H9 (cell line): ENCODE measurements at regions not wholly inside any gene's neighbourhood (a gene's known extent, or its start where the extent isn't known, plus 50 kb on each side); places are given as distances from the start of the nearest gene placed in this dataset.

Experiments used
- DNase-seq: peaks from one replicate; pipeline ENCODE4 v3.0.0-alpha.2; 2017
- H2AFZ ChIP-seq: one replicate; pipeline ENCODE4 v1.6.1; 2013; ENCODE audit warnings: mild to moderate bottlenecking, low read length, control low read depth, moderate library complexity
- H2AK5ac ChIP-seq: 2 replicates; pipeline ENCODE4 v1.6.1; 2013; ENCODE audit warnings: low read length, control low read depth, mixed read lengths; ENCODE audit not compliant: insufficient read length
- H2BK120ac ChIP-seq: one replicate; pipeline ENCODE4 v1.6.1; 2013; ENCODE audit warnings: low read depth, mild to moderate bottlenecking, low read length, control low read depth, inconsistent platforms; ENCODE audit not compliant: poor library complexity, severe bottlenecking
- H2BK12ac ChIP-seq: 2 replicates; pipeline ENCODE4 v1.6.1; 2013; ENCODE audit warnings: low read length, control low read depth, mixed read lengths, low read depth; ENCODE audit not compliant: insufficient read length
- H2BK15ac ChIP-seq: 2 replicates; pipeline ENCODE4 v1.6.1; 2013; ENCODE audit warnings: low read depth, low read length, control low read depth
- H2BK20ac ChIP-seq: one replicate; pipeline ENCODE4 v1.6.1; 2013; ENCODE audit warnings: low read depth, mild to moderate bottlenecking, low read length, control low read depth, inconsistent platforms; ENCODE audit not compliant: poor library complexity, severe bottlenecking
- H2BK5ac ChIP-seq: 2 replicates; pipeline ENCODE4 v1.6.1; 2013; ENCODE audit warnings: low read length, control low read depth, mixed read lengths; ENCODE audit not compliant: insufficient read length
- H3K14ac ChIP-seq: 2 replicates; pipeline ENCODE4 v1.6.1; 2013; ENCODE audit warnings: low read length, control low read depth; ENCODE audit not compliant: insufficient read depth
- H3K18ac ChIP-seq: 2 replicates; pipeline ENCODE4 v1.6.1; 2013; ENCODE audit warnings: low read depth, mild to moderate bottlenecking, mixed read lengths, low read length, control low read depth; ENCODE audit not compliant: insufficient read length
- H3K23ac ChIP-seq: 2 replicates; pipeline ENCODE4 v1.6.1; 2013; ENCODE audit warnings: low read length, control low read depth, mixed read lengths, low read depth; ENCODE audit not compliant: insufficient read length
- H3K23me2 ChIP-seq: 2 replicates; pipeline ENCODE4 v1.6.1; 2013; ENCODE audit warnings: low read depth, mild to moderate bottlenecking, mixed read lengths, low read length, control low read depth; ENCODE audit not compliant: insufficient read length, poor library complexity, severe bottlenecking
- H3K27ac ChIP-seq: 2 replicates; pipeline ENCODE4 v1.5.1; 2013; ENCODE audit warnings: low read length, control low read depth, mixed read lengths, low read depth; ENCODE audit not compliant: insufficient read length
- H3K27me3 ChIP-seq: 2 replicates; pipeline ENCODE4 v1.6.1; 2013; ENCODE audit warnings: low read length, control low read depth, inconsistent platforms; ENCODE audit not compliant: insufficient read depth
- H3K4ac ChIP-seq: 2 replicates; pipeline ENCODE4 v1.6.1; 2013; ENCODE audit warnings: low read depth, mild to moderate bottlenecking, control low read depth, inconsistent platforms, low read length, moderate library complexity
- H3K4me1 ChIP-seq: 2 replicates; pipeline ENCODE4 v1.6.1; 2013; ENCODE audit warnings: low read length, control low read depth, inconsistent platforms; ENCODE audit not compliant: insufficient read depth
- H3K4me2 ChIP-seq: 2 replicates; pipeline ENCODE4 v1.6.1; 2013; ENCODE audit warnings: low read length, control low read depth, mixed read lengths; ENCODE audit not compliant: insufficient read length, insufficient read depth
- H3K56ac ChIP-seq: 2 replicates; pipeline ENCODE4 v1.6.1; 2013; ENCODE audit warnings: low read depth, mild to moderate bottlenecking, mixed read lengths, low read length, control low read depth; ENCODE audit not compliant: insufficient read length
- H3K79me1 ChIP-seq: 2 replicates; pipeline ENCODE4 v1.6.1; 2013; ENCODE audit warnings: low read depth, mild to moderate bottlenecking, moderate library complexity, low read length, control low read depth, inconsistent platforms; ENCODE audit not compliant: insufficient read depth, poor library complexity, severe bottlenecking
- H3K79me2 ChIP-seq: 2 replicates; pipeline ENCODE4 v1.6.1; 2013; ENCODE audit warnings: low read length, control low read depth, inconsistent platforms; ENCODE audit not compliant: insufficient read depth
- H3K9ac ChIP-seq: 2 replicates; pipeline ENCODE4 v1.6.1; 2013; ENCODE audit warnings: low read length, control low read depth, mixed read lengths; ENCODE audit not compliant: insufficient read length; ENCODE audit errors: extremely low read depth
- H3K9me3 ChIP-seq: one replicate; pipeline ENCODE4 v1.6.1; 2013; ENCODE audit warnings: low read depth, low read length, inconsistent platforms; ENCODE audit not compliant: control insufficient read depth
- H3T11ph ChIP-seq: one replicate; pipeline ENCODE4 v1.6.1; 2013; ENCODE audit warnings: mild to moderate bottlenecking, low read length, control low read depth, inconsistent platforms
- H4K20me1 ChIP-seq: one replicate; pipeline ENCODE4 v1.6.1; 2013; ENCODE audit not compliant: control insufficient read depth, insufficient read length, insufficient read depth
- H4K5ac ChIP-seq: 2 replicates; pipeline ENCODE4 v1.6.1; 2013; ENCODE audit warnings: low read depth, mild to moderate bottlenecking, mixed read lengths, low read length, control low read depth; ENCODE audit not compliant: insufficient read length
- H4K8ac ChIP-seq: replicated peaks from 2 replicates; pipeline ENCODE4 v1.6.1; 2013; ENCODE audit warnings: low read length, control low read depth, mixed read lengths, low read depth; ENCODE audit not compliant: insufficient read length
- H4K91ac ChIP-seq: 2 replicates; pipeline ENCODE4 v1.6.1; 2013; ENCODE audit warnings: low read depth, mild to moderate bottlenecking, moderate library complexity, mixed read lengths, low read length, control low read depth; ENCODE audit not compliant: insufficient read length
- H3K27ac Mint-ChIP-seq, 3 experiments: 2 replicates in 2 of 3; 3 replicates in 1 of 3; pipeline ENCODE4 v1.8.0; 2020 to 2021; ENCODE audit warnings: mixed read lengths in 3 of 3, mild to moderate bottlenecking in 1 of 3, moderate library complexity in 1 of 3
- H3K27me3 Mint-ChIP-seq: 2 replicates; pipeline ENCODE4 v1.8.0; 2021; ENCODE audit warnings: low read depth, mild to moderate bottlenecking, moderate library complexity, mixed read lengths
- H3K36me3 Mint-ChIP-seq, 3 experiments: 2 replicates in 2 of 3; 3 replicates in 1 of 3; pipeline ENCODE4 v1.8.0; 2020 to 2021; ENCODE audit warnings: low read depth in 3 of 3, mixed read lengths in 3 of 3; ENCODE audit not compliant: insufficient read depth in 1 of 3
- H3K4me1 Mint-ChIP-seq, 2 experiments: 2 replicates each; pipeline ENCODE4 v1.8.0; 2020; ENCODE audit warnings: mixed read lengths in 2 of 2
- H3K4me3 Mint-ChIP-seq, 2 experiments: 2 replicates in 1 of 2; 3 replicates in 1 of 2; pipeline ENCODE4 v1.8.0; 2020 to 2021; ENCODE audit warnings: mild to moderate bottlenecking in 2 of 2, mixed read lengths in 2 of 2, moderate library complexity in 1 of 2
- H3K9me3 Mint-ChIP-seq, 2 experiments: 2 replicates in 1 of 2; 3 replicates in 1 of 2; pipeline ENCODE4 v1.8.0; 2020; ENCODE audit warnings: mild to moderate bottlenecking in 2 of 2, mixed read lengths in 2 of 2, moderate library complexity in 1 of 2
- WGBS: extraction: QIAGEN DNeasy Blood & Tissue Kit; methylation state at CpG from one replicate; pipeline ENCODE4 v1.1.7; 2013; ENCODE audit warnings: missing lambda C conversion rate, low lambda C conversion rate, mixed read lengths; ENCODE audit not compliant: insufficient read length; ENCODE audit errors: extremely low coverage; 5-methylcytosine and 5-hydroxymethylcytosine counted together
- TF ChIP-seq, protein P1 (sequence below): fragments of 200-600 bp; sonication (generic); conservative IDR thresholded peaks from 3 replicates; pipeline ENCODE4 v1.8.0; 2021; ENCODE audit warnings: antibody characterized with exemption, mild to moderate bottlenecking

GRCh38 chr15:96448923-96449322 lies 118.4 kb downstream of the NR2F2 start:
- H2BK20ac ChIP-seq = no peak overlapping the region
- no peak overlapping the region for H3T11ph ChIP-seq
- peaks cover 2% of the 10 kb centered on the region in 2 experiments; a peak in 2 of 4 replicates for H3K4me1 Mint-ChIP-seq
- no peak overlapping the region for H2BK15ac ChIP-seq
- no peak overlapping the region for H2AK5ac ChIP-seq
- WGBS = no CpG with 5 or more reads among the region's 7 CpGs
- H3K27me3 ChIP-seq = no peaks in the 10 kb centered on the region
- H4K20me1 ChIP-seq = no peaks in the 10 kb centered on the region
- no peak overlapping the region for H3K56ac ChIP-seq
- H2AFZ ChIP-seq = no peak overlapping the region
- H3K27ac ChIP-seq = no peak overlapping the region
- H3K9ac ChIP-seq = no peak overlapping the region
- no peak overlapping the region for H3K4me3 Mint-ChIP-seq
- TF ChIP-seq, protein P1, sequence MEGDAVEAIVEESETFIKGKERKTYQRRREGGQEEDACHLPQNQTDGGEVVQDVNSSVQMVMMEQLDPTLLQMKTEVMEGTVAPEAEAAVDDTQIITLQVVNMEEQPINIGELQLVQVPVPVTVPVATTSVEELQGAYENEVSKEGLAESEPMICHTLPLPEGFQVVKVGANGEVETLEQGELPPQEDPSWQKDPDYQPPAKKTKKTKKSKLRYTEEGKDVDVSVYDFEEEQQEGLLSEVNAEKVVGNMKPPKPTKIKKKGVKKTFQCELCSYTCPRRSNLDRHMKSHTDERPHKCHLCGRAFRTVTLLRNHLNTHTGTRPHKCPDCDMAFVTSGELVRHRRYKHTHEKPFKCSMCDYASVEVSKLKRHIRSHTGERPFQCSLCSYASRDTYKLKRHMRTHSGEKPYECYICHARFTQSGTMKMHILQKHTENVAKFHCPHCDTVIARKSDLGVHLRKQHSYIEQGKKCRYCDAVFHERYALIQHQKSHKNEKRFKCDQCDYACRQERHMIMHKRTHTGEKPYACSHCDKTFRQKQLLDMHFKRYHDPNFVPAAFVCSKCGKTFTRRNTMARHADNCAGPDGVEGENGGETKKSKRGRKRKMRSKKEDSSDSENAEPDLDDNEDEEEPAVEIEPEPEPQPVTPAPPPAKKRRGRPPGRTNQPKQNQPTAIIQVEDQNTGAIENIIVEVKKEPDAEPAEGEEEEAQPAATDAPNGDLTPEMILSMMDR = no peak
- H3K27ac Mint-ChIP-seq = no peak overlapping the region
- H3K36me3 Mint-ChIP-seq = no peaks in the 10 kb centered on the region
- no peaks in the 10 kb centered on the region for H3K4me1 ChIP-seq
- no peak overlapping the region for H3K18ac ChIP-seq
- H3K79me2 ChIP-seq = no peaks in the 10 kb centered on the region
- no peak overlapping the region for H4K8ac ChIP-seq
- no peaks in the 10 kb centered on the region for H3K9me3 Mint-ChIP-seq
- no peaks in the 10 kb centered on the region for H3K23me2 ChIP-seq
- H3K14ac ChIP-seq = no peak overlapping the region
- no peak overlapping the region for H2BK120ac ChIP-seq
- H2BK12ac ChIP-seq = no peak overlapping the region
- H2BK5ac ChIP-seq = no peak overlapping the region
- H3K4me2 ChIP-seq = no peak overlapping the region
- no peak overlapping the region for H4K5ac ChIP-seq
- H3K9me3 ChIP-seq = no peaks in the 10 kb centered on the region
- peaks cover 20% of the 10 kb centered on the region for H3K27me3 Mint-ChIP-seq
- H4K91ac ChIP-seq = no peak overlapping the region
- H3K79me1 ChIP-seq = no peaks in the 10 kb centered on the region
- DNase-seq = no peak
- no peak overlapping the region for H3K4ac ChIP-seq
- H3K23ac ChIP-seq = no peak overlapping the region
